ENCODE measurements at regions not wholly inside any gene's neighbourhood (a gene's known extent, or its start where the extent isn't known, plus 50 kb on each side); places are given as distances from the start of the nearest gene placed in this dataset.

DNA sequence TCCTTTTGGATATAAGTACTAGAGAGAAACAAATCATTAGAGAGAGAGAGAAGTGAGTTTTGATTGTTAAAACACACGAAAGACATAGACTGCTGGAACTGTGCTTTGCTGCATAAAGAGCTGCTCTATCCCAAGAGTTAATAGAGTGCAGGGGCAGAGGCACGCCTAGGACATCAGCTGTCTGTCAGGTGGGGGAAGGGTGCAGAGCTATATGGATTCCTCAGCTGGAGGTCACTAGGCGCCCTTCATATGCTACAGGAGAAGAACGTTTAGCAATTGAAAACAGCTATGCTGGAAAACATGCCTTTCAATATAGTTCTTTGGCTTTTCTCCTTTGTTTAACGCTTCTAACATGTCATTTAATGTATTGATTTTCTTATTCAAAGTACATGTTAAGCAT is 169.0 kb upstream of the MCHR2 start:
- no peak for TF ChIP-seq EZH2 (IDR thresholded peaks at IDR 0.05; ENCODE audit: borderline replicate concordance, low read length)
- TF ChIP-seq CTCF (conservative IDR thresholded peaks at IDR 0.05 in 1 of 2, IDR thresholded peaks at IDR 0.05 in 1 of 2; ENCODE audit: extremely low read depth in 1 of 2, insufficient read depth in 1 of 2, low read depth in 1 of 2, low read length in 2 of 2): no peak
